ENCODE measurements at regions not wholly inside any gene's neighbourhood (a gene's known extent, or its start where the extent isn't known, plus 50 kb on each side); places are given as distances from the start of the nearest gene placed in this dataset.
"Not testable (repeated sequence)": the region's sequence is repeated elsewhere in the genome, so short reads cannot be mapped to it uniquely, and the experiment has no call there.

DNA sequence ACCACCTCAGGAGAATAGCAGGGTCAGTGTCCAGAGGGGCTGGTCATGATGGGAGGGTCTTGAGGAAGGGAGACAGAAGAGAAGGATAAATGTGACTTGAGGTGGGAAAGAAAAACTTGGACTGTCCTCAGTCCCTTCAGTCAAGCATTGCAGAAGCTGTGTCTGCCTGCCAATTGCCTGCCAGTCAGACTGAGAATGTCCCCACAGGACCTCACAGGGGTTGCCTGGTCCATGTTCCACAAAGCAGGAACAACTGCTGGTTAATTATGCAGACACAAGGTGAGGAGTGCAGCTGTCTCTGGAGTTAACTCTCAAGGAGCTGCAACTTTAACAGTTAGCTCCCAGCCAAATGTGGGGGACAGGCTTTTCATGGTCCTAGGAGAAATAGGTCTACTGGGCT, 75.7 kb downstream of the TRIM43 start:
- Histone ChIP-seq H4K20me1 (ENCODE audit: insufficient read depth, low read length) (no peaks in the 10 kb centered on the region), H3K4me1 (ENCODE audit: insufficient read depth, low read length, poor library complexity, severe bottlenecking) (no peaks in the 10 kb centered on the region), H3K27ac (ENCODE audit: low read depth, low read length, poor library complexity, severe bottlenecking) (no peak overlapping the region), H3K36me3 (ENCODE audit: insufficient read depth, low read length) (no peaks in the 10 kb centered on the region), H3K9me3 (ENCODE audit: low read length) (no peaks in the 10 kb centered on the region), H3K9me2 (ENCODE audit: insufficient read depth, low read length) (no peaks in the 10 kb centered on the region), H3K4me3 (ENCODE audit: low read depth, low read length, poor library complexity, severe bottlenecking) (no peak overlapping the region), H3K4me2 (ENCODE audit: low read length) (no peak overlapping the region), H2AFZ (ENCODE audit: low read length) (no peak overlapping the region), H3K79me2 (ENCODE audit: insufficient read depth, low read depth, low read length) (no peaks in the 10 kb centered on the region)
- intact Hi-C loops (cut with micrococcal nuclease; ENCODE audit: unreplicated experiment), result no loop called here
- ChIA-PET CTCF (ENCODE audit: unreplicated experiment) (no interaction called here), POLR2A (interaction anchor here (0.7 kb wide), 1 partner anchor 75 kb away, joined by 4 read pairs; no protein-coding TSS in a partner anchor)
- no TSS peak for BruUV-seq (replicated peaks)
- DNase-seq (ENCODE audit: low spot score), result no peak
- no peak for TF ChIP-seq EZH2phosphoT487 (IDR thresholded peaks at IDR 0.05; ENCODE audit: borderline replicate concordance, low read depth, low read length)
- TF ChIP-seq, protein P1, sequence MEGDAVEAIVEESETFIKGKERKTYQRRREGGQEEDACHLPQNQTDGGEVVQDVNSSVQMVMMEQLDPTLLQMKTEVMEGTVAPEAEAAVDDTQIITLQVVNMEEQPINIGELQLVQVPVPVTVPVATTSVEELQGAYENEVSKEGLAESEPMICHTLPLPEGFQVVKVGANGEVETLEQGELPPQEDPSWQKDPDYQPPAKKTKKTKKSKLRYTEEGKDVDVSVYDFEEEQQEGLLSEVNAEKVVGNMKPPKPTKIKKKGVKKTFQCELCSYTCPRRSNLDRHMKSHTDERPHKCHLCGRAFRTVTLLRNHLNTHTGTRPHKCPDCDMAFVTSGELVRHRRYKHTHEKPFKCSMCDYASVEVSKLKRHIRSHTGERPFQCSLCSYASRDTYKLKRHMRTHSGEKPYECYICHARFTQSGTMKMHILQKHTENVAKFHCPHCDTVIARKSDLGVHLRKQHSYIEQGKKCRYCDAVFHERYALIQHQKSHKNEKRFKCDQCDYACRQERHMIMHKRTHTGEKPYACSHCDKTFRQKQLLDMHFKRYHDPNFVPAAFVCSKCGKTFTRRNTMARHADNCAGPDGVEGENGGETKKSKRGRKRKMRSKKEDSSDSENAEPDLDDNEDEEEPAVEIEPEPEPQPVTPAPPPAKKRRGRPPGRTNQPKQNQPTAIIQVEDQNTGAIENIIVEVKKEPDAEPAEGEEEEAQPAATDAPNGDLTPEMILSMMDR (conservative IDR thresholded peaks at IDR 0.05; ENCODE audit: low read length), result no peak

DNA sequence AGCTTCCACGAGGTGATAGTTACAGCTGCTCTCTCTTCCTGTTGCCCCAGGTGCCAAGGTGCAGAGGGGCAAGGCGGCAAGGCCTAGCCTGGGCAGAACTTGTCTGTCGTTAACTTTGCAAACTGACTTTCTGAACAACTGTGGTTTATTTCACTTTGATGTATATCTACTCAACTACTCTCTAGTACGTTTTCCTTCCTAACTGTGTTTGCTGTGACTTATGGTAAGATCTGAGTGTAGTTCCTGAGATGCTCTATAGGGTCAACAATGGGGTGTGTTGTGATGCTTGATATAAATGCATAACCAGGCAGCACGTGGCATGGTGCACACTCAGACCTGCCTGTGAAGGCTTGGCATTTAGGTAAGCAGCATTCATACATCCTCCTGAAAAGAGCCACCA, 77.1 kb downstream of the TRIM43 start:
- H3K4me2 ChIP-seq (ENCODE audit: low read length); CTCF ChIA-PET (ENCODE audit: unreplicated experiment): not testable (repeated sequence)

DNA sequence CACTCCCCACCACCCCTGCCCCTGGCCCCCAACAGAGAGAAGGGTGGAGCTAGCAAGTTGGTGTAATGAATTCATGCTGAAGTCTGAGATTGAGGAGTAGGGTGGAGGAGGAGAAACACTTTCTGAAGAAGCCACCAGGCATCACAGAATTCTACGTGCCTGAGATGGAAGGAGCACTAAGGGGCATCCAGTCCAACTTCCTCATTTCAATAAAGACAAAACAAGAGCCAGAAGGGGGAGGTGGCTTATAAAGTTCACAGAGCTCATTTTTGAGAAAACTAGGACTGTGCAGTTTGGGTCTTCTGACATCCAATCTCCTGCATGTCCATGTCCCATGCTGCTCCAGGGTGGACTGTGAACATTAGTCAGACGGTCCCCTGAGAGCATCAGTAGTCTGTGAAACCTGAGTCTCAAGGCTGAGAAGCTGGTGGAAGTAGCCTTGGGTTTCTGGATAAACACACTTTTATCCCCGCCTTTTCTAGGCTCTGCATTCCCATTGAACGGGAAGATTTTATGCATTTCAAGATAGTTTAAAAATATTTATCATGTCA, 77.7 kb downstream of the TRIM43 start:
- Histone ChIP-seq H3K9me2 (ENCODE audit: insufficient read depth, low read length) (no peaks in the 10 kb centered on the region), H3K4me1 (ENCODE audit: insufficient read depth, low read length, poor library complexity, severe bottlenecking) (no peaks in the 10 kb centered on the region), H3K27ac (ENCODE audit: low read depth, low read length, poor library complexity, severe bottlenecking) (no peak overlapping the region), H4K20me1 (ENCODE audit: insufficient read depth, low read length) (no peaks in the 10 kb centered on the region), H3K79me2 (ENCODE audit: insufficient read depth, low read depth, low read length) (no peaks in the 10 kb centered on the region), H3K4me3 (ENCODE audit: low read depth, low read length, poor library complexity, severe bottlenecking) (no peak overlapping the region), H3K36me3 (ENCODE audit: insufficient read depth, low read length) (no peaks in the 10 kb centered on the region), H3K9me3 (ENCODE audit: low read length) (no peaks in the 10 kb centered on the region), H3K4me2 (ENCODE audit: low read length) (no peak overlapping the region), H2AFZ (ENCODE audit: low read length) (no peak overlapping the region)
- POLR2A ChIA-PET, result no interaction called here
- no TSS peak for BruUV-seq (replicated peaks)
- CTCF ChIA-PET (ENCODE audit: unreplicated experiment), result no interaction called here
- peak; percentile 7 for DNase-seq (ENCODE audit: low spot score)
- TF ChIP-seq, protein P1 (conservative IDR thresholded peaks at IDR 0.05; ENCODE audit: low read length), result no peak
- TF ChIP-seq EZH2phosphoT487 (IDR thresholded peaks at IDR 0.05; ENCODE audit: borderline replicate concordance, low read depth, low read length), result no peak
- intact Hi-C loops (cut with micrococcal nuclease; ENCODE audit: unreplicated experiment), result no loop called here

More for the DNA sequence above, 77.1 kb downstream of the TRIM43 start:
- intact Hi-C loops (cut with micrococcal nuclease; ENCODE audit: unreplicated experiment); H3K4me1 ChIP-seq (ENCODE audit: insufficient read depth, low read length, poor library complexity, severe bottlenecking); H3K27ac ChIP-seq (ENCODE audit: low read depth, low read length, poor library complexity, severe bottlenecking); H3K36me3 ChIP-seq (ENCODE audit: insufficient read depth, low read length); BruUV-seq (replicated peaks); H3K79me2 ChIP-seq (ENCODE audit: insufficient read depth, low read depth, low read length); H3K4me3 ChIP-seq (ENCODE audit: low read depth, low read length, poor library complexity, severe bottlenecking); H3K9me2 ChIP-seq (ENCODE audit: insufficient read depth, low read length); H3K9me3 ChIP-seq (ENCODE audit: low read length); H4K20me1 ChIP-seq (ENCODE audit: insufficient read depth, low read length); H2AFZ ChIP-seq (ENCODE audit: low read length); POLR2A ChIA-PET: not testable (repeated sequence)
- peak; percentile 3 for DNase-seq (ENCODE audit: low spot score)

Data from OCI-LY7 (cell line).